ENCODE measurements at regions not wholly inside any gene's neighbourhood (a gene's known extent, or its start where the extent isn't known, plus 50 kb on each side); places are given as distances from the start of the nearest gene placed in this dataset.

- TF ChIP-seq CTCF (IDR thresholded peaks at IDR 0.05) (no peak), POLR2A (IDR thresholded peaks at IDR 0.05) (no peak), EP300 (IDR thresholded peaks at IDR 0.05) (no peak)
These were observed 140.5 kb upstream of the UBE2E2 start for GRCh38 chr3:23062582-23062981.

All from stomach (tissue), 4 donors.